GM13977 (cell line): ENCODE measurements at regions not wholly inside any gene's neighbourhood (a gene's known extent, or its start where the extent isn't known, plus 50 kb on each side); places are given as distances from the start of the nearest gene placed in this dataset.

Experiments used
- DNase-seq: peaks from one replicate; pipeline ENCODE4 v3.0.0; 2012; ENCODE audit warnings: low spot score
- CTCF ChIP-seq: IDR thresholded peaks from 2 replicates; pipeline ENCODE4 v1.5.1; 2012; ENCODE audit warnings: mild to moderate bottlenecking, control low read depth; ENCODE audit not compliant: insufficient read depth; ENCODE audit errors: extremely low read depth, missing control alignments
- in situ Hi-C: fragments of 300-500 bp; cut with MboI; formaldehyde crosslinking; loops from one replicate; pipeline ENCODE4 v1.12.0; 2022; ENCODE audit warnings: low sequenced_read_pairs, low pct_unique_long_range_greater_than_20kb, mixed read lengths, inconsistent platforms; ENCODE audit not compliant: unreplicated experiment

GRCh38 chr5:73325546-73325945, 123.0 kb downstream of the FOXD1 start:
- DNase-seq, result no peak
- TF ChIP-seq CTCF, result no peak
- in situ Hi-C loops, result no loop called here

GRCh38 chr5:73323466-73323865, 125.1 kb downstream of the FOXD1 start:
- TF ChIP-seq CTCF, result no peak
- DNase-seq, result no peak
- in situ Hi-C loops, result no loop called here

GRCh38 chr5:73322437-73323076, 126.0 kb downstream of the FOXD1 start:
- in situ Hi-C loops, result no loop called here

GRCh38 chr5:73321757-73322436, 126.7 kb downstream of the FOXD1 start:
- in situ Hi-C loops, result no loop called here
- TF ChIP-seq CTCF, result no peak
- no peak for DNase-seq

More at GRCh38 chr5:73322437-73323076, 126.0 kb downstream of the FOXD1 start:
- DNase-seq, result no peak
- TF ChIP-seq CTCF, result no peak

- in situ Hi-C loops, result no loop called here
- TF ChIP-seq CTCF, result no peak
- DNase-seq, result no peak
Measured at GRCh38 chr5:73319036-73319435, 129.5 kb downstream of the FOXD1 start.

GRCh38 chr5:73318308-73318719, 130.3 kb downstream of the FOXD1 start:
- in situ Hi-C loops, result no loop called here
- TF ChIP-seq CTCF, result no peak
- DNase-seq, result no peak

GRCh38 chr5:73317523-73317922, 131.1 kb downstream of the FOXD1 start:
- DNase-seq, result no peak
- TF ChIP-seq CTCF, result no peak
- in situ Hi-C loops, result no loop called here
